Vagina (tissue), 2 donors: ENCODE measurements at regions not wholly inside any gene's neighbourhood (a gene's known extent, or its start where the extent isn't known, plus 50 kb on each side); places are given as distances from the start of the nearest gene placed in this dataset.
"Not testable (repeated sequence)": the region's sequence is repeated elsewhere in the genome, so short reads cannot be mapped to it uniquely, and the experiment has no call there.

ENCODE experiments used
- DNase-seq, 2 donors: peaks; one replicate each; pipeline ENCODE4 v3.0.0-alpha.2; 2017; ENCODE audit errors: extremely low spot score in 2 of 2
- H3K27ac ChIP-seq: fragments of 200-600 bp; sonication (generic); one replicate; pipeline ENCODE4 v1.5.1; 2019
- H3K27me3 ChIP-seq: fragments of 200-600 bp; sonication (generic); one replicate; pipeline ENCODE4 v1.5.1; 2019
- H3K36me3 ChIP-seq, 2 donors: fragments of 200-600 bp; sonication (generic); one replicate each; pipeline ENCODE4 v1.5.1; 2017 to 2019
- H3K4me1 ChIP-seq: fragments of 200-600 bp; sonication (generic); one replicate; pipeline ENCODE4 v1.5.1; 2019
- H3K4me3 ChIP-seq, 2 donors: fragments of 200-600 bp; sonication (generic); 1 replicate in 1 of 2; 2 replicates in 1 of 2; pipeline ENCODE4 v1.5.1; 2016 to 2019
- H3K9me3 ChIP-seq: fragments of 200-600 bp; sonication (generic); one replicate; pipeline ENCODE4 v1.5.1; 2019
- POLR2A ChIP-seq, 2 donors: fragments of 450-650 bp; IDR thresholded peaks; one replicate each; pipeline ENCODE4 v1.6.1; 2017; ENCODE audit warnings: antibody characterized with exemption in 2 of 2, mild to moderate bottlenecking in 2 of 2, moderate library complexity in 2 of 2
- POLR2AphosphoS5 ChIP-seq, 2 donors: sonication (generic); formaldehyde crosslinking; IDR thresholded peaks; one replicate each; pipeline ENCODE4 v1.9.0; 2017; ENCODE audit warnings: antibody characterized with exemption in 2 of 2, mild to moderate bottlenecking in 2 of 2, low read depth in 1 of 2; ENCODE audit not compliant: insufficient read depth in 1 of 2
- intact Hi-C: fragments of 100-400 bp; cut with DNase I; formaldehyde crosslinking; loops from one replicate; pipeline ENCODE4 v1.15.1; 2023
- TF ChIP-seq, protein P1 (sequence below), 3 experiments: fragments of 450-650 bp in 2 of 3; fragments of 200-600 bp in 1 of 3; sonication (generic) in 1 of 3; IDR thresholded peaks; one replicate each; pipeline ENCODE4 v1.5.1; 2017 to 2019; ENCODE audit warnings: antibody characterized with exemption in 3 of 3, mild to moderate bottlenecking in 2 of 3, moderate library complexity in 2 of 3

DNA sequence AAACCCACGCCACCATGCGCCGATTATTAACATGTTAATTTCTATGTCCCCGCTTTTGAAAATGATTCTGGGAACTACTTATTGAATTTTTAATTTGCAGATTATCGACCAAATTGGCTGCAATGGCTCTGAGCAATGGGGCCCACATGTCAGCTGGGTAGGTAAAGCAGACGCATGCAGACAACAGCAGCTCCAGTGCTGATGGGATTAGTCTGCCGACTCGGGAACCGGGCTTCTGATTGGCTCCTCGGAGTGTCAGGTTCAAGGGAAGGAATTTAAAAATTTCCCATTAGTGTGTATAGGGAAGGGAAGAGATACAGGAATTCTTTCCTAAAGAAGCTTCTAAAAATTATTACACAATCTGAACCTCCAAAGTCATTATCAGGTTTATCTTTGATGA, 77.4 kb upstream of the PPARGC1A start:
- H3K9me3 ChIP-seq: no peaks in the 10 kb centered on the region
- H3K4me1 ChIP-seq: no peaks in the 10 kb centered on the region
- no peak overlapping the region for H3K27ac ChIP-seq
- H3K36me3 ChIP-seq: no peaks in the 10 kb centered on the region
- intact Hi-C loops: no loop called here
- no peak overlapping the region for H3K4me3 ChIP-seq
- no peaks in the 10 kb centered on the region for H3K27me3 ChIP-seq
- DNase-seq: no peak
- no peak for TF ChIP-seq POLR2A (IDR thresholded peaks at IDR 0.05)
- TF ChIP-seq, protein P1, sequence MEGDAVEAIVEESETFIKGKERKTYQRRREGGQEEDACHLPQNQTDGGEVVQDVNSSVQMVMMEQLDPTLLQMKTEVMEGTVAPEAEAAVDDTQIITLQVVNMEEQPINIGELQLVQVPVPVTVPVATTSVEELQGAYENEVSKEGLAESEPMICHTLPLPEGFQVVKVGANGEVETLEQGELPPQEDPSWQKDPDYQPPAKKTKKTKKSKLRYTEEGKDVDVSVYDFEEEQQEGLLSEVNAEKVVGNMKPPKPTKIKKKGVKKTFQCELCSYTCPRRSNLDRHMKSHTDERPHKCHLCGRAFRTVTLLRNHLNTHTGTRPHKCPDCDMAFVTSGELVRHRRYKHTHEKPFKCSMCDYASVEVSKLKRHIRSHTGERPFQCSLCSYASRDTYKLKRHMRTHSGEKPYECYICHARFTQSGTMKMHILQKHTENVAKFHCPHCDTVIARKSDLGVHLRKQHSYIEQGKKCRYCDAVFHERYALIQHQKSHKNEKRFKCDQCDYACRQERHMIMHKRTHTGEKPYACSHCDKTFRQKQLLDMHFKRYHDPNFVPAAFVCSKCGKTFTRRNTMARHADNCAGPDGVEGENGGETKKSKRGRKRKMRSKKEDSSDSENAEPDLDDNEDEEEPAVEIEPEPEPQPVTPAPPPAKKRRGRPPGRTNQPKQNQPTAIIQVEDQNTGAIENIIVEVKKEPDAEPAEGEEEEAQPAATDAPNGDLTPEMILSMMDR (IDR thresholded peaks at IDR 0.05): no peak
- TF ChIP-seq POLR2AphosphoS5 (IDR thresholded peaks at IDR 0.05; ENCODE audit: insufficient read depth in 1 of 2, low read depth in 1 of 2): no peak

DNA sequence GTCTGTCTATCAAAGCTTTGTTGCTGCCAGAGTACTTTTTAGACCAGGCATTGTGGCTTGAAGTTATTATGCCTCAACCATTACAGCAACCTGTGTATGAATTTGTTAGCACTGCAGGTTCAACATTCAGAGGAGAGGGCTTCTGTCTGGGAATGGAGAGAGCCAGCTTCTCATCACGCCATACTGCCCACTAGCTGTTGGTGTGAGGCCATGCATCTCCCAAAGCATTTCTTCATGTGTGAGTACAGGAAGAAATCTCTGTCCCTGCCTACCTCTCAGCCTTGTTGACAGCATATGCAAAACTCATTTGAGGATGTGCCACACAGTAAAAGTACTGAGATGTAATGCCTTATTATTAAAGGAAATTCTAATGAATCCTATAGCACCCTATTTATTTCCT, 76.9 kb upstream of the PPARGC1A start:
- no peak for TF ChIP-seq POLR2AphosphoS5 (IDR thresholded peaks at IDR 0.05; ENCODE audit: insufficient read depth in 1 of 2, low read depth in 1 of 2)
- TF ChIP-seq POLR2A (IDR thresholded peaks at IDR 0.05): no peak
- TF ChIP-seq, protein P1 (IDR thresholded peaks at IDR 0.05): no peak
- Histone ChIP-seq H3K27ac (no peak overlapping the region), H3K9me3 (no peaks in the 10 kb centered on the region), H3K4me3 (no peak overlapping the region), H3K27me3 (no peaks in the 10 kb centered on the region), H3K4me1 (no peaks in the 10 kb centered on the region), H3K36me3 (no peaks in the 10 kb centered on the region)
- DNase-seq: no peak
- intact Hi-C loops: no loop called here

- no peak overlapping the region for H3K4me3 ChIP-seq
- intact Hi-C loops: no loop called here
- DNase-seq: no peak
- H3K27ac ChIP-seq: no peak overlapping the region
- no peaks in the 10 kb centered on the region for H3K36me3 ChIP-seq
- TF ChIP-seq POLR2AphosphoS5 (IDR thresholded peaks at IDR 0.05; ENCODE audit: insufficient read depth in 1 of 2, low read depth in 1 of 2) (no peak), POLR2A (IDR thresholded peaks at IDR 0.05) (no peak)
- TF ChIP-seq, protein P1 (IDR thresholded peaks at IDR 0.05): no peak
- no peaks in the 10 kb centered on the region for H3K9me3 ChIP-seq
- no peaks in the 10 kb centered on the region for H3K27me3 ChIP-seq
- H3K4me1 ChIP-seq: no peaks in the 10 kb centered on the region
Measured at GRCh38 chr4:23962462-23962861, 72.6 kb upstream of the PPARGC1A start.

DNA sequence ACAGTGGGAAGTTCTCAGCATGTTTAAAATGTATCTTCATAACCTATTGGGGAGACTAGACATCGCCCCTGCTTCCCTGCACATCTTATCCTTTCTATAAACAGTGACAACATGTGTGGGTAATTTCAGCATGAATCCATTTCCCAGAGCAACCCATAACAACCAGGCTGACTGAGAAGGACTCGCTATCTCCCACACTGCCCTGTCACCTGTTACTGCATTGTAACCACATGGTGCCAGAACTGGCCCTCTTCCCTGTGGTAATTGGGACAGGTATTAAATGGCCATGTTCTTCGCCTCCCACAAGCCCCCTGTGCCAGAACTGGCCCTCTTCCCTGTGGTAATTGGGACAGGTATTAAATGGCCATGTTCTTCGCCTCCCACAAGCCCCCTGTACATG, 71.5 kb upstream of the PPARGC1A start:
- H3K4me1 ChIP-seq, H3K27ac ChIP-seq, intact Hi-C loops, DNase-seq, H3K27me3 ChIP-seq, H3K36me3 ChIP-seq, H3K4me3 ChIP-seq, H3K9me3 ChIP-seq: not testable (repeated sequence)

DNA sequence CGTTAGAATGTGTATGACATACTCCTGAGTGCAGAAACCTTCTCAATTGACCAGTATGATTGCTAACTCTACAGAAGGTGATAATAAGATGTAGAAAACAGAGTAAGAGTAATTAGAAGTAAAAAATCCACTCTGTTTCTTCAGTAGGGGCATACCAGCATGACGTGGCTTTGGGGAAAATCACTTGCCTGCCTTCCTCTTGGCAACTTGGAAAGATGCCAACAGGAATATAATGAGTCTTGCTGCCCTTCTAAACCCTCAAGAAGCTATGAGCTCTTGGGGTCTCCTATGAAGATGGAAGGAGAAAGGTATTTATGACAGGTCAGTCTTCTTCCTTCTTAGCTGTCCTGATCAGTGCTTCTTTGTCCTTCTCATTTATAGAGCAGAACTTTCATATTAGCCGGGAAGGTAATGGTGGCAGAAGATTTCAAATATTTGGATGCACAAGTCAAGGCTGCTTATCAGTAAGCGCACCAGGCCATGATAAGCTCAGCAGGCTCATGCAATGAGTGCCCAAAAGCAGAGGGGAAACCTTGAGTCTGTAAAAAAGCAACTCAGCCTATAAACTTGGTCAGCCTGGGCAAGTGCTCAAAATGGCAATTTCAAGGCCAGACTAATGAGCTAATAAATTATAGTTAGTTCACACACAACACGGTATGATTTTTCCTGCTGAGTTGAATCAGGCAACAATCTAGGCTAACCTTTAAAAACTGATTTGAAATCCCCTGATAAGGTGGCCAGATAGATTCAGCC, 69.7 kb upstream of the PPARGC1A start:
- H3K4me3 ChIP-seq: no peak overlapping the region
- no peaks in the 10 kb centered on the region for H3K4me1 ChIP-seq
- intact Hi-C loops: no loop called here
- H3K9me3 ChIP-seq: no peaks in the 10 kb centered on the region
- no peaks in the 10 kb centered on the region for H3K36me3 ChIP-seq
- H3K27me3 ChIP-seq: no peaks in the 10 kb centered on the region
- DNase-seq: no peak
- TF ChIP-seq, protein P1 (IDR thresholded peaks at IDR 0.05): no peak
- H3K27ac ChIP-seq: no peak overlapping the region
